H1 (cell line): ENCODE measurements at regions not wholly inside any gene's neighbourhood (a gene's known extent, or its start where the extent isn't known, plus 50 kb on each side); places are given as distances from the start of the nearest gene placed in this dataset.

ENCODE experiments used
- CTCF ChIA-PET: fragments of 300-600 bp; sonication (Branson Sonifier 250); formaldehyde crosslinking; loops from one replicate; lab custom pipeline; 2021; ENCODE audit not compliant: partially characterized antibody; lab: Charles Lee
- POLR2A ChIA-PET: fragments of 300-600 bp; sonication (Branson Sonifier 250); formaldehyde crosslinking; loops from one replicate; lab custom pipeline; 2021; ENCODE audit warnings: inconsistent platforms; ENCODE audit not compliant: partially characterized antibody; lab: Charles Lee
- DNase-seq, 2 experiments: peaks; one replicate each; pipeline versions ENCODE4 v3.0.0 to v3.0.0-alpha.2; 2010 to 2022; ENCODE audit warnings: low spot score in 2 of 2, low read depth in 1 of 2, mixed read lengths in 1 of 2
- FAIRE-seq: peaks from 2 replicates; lab custom pipeline; 2011; peaks lifted over from hg19 to GRCh38; lab: Jason Lieb, UNC
- H2AFZ ChIP-seq: 2 replicates; pipeline ENCODE4 v1.8.1; 2012; ENCODE audit warnings: low read length, inconsistent platforms
- H2AK5ac ChIP-seq: 2 replicates; pipeline ENCODE4 v1.6.1; 2013; ENCODE audit warnings: low read depth, low read length
- H2BK120ac ChIP-seq: replicated peaks from 2 replicates; pipeline ENCODE3; 2013; ENCODE audit warnings: low read depth, low read length, inconsistent platforms
- H2BK12ac ChIP-seq: 2 replicates; pipeline ENCODE4 v1.6.1; 2013; ENCODE audit warnings: low read depth, low read length
- H2BK15ac ChIP-seq: 2 replicates; pipeline ENCODE4 v1.6.1; 2013; ENCODE audit warnings: low read length
- H2BK20ac ChIP-seq: 2 replicates; pipeline ENCODE4 v1.6.1; 2013; ENCODE audit warnings: low read length
- H2BK5ac ChIP-seq: 2 replicates; pipeline ENCODE4 v1.6.1; 2013; ENCODE audit warnings: low read depth, low read length
- H3K14ac ChIP-seq: 2 replicates; pipeline ENCODE4 v1.6.1; 2013; ENCODE audit warnings: inconsistent platforms; ENCODE audit not compliant: insufficient read length
- H3K18ac ChIP-seq: 2 replicates; pipeline ENCODE4 v1.6.1; 2013; ENCODE audit warnings: low read length; ENCODE audit errors: extremely low read depth
- H3K23ac ChIP-seq: 2 replicates; pipeline ENCODE4 v1.6.1; 2013; ENCODE audit warnings: inconsistent platforms; ENCODE audit not compliant: insufficient read length
- H3K23me2 ChIP-seq: 2 replicates; pipeline ENCODE4 v1.6.1; 2013; ENCODE audit warnings: low read depth, low read length
- H3K27ac ChIP-seq: 2 replicates; pipeline ENCODE4 v1.6.1; 2011; ENCODE audit warnings: low read depth, low read length, inconsistent platforms
- H3K27me3 ChIP-seq, 4 experiments: replicated peaks in 1 of 4; 1 replicate in 1 of 4; 2 replicates in 3 of 4; pipeline versions ENCODE4 v1.6.1 to v1.8.1; 2011 to 2013; ENCODE audit warnings: low read length in 3 of 4, mild to moderate bottlenecking in 3 of 4, inconsistent platforms in 2 of 4, mixed read lengths in 2 of 4, moderate library complexity in 1 of 4; ENCODE audit not compliant: control insufficient read depth in 3 of 4, insufficient read depth in 3 of 4; ENCODE audit errors: extremely low read depth in 1 of 4
- H3K36me3 ChIP-seq, 4 experiments: 2 replicates each; pipeline versions ENCODE4 v1.6.1 to v1.8.1; 2011 to 2013; ENCODE audit warnings: mild to moderate bottlenecking in 4 of 4, low read length in 3 of 4, moderate library complexity in 2 of 4, control low read depth in 1 of 4, inconsistent platforms in 1 of 4; ENCODE audit not compliant: insufficient read depth in 4 of 4, control insufficient read depth in 2 of 4
- H3K4ac ChIP-seq: replicated peaks from 2 replicates; pipeline ENCODE3; 2013; ENCODE audit warnings: low read length, low read depth, mixed read lengths, inconsistent platforms; ENCODE audit not compliant: insufficient read length
- H3K4me1 ChIP-seq, 4 experiments: replicated peaks in 1 of 4; 1 replicate in 1 of 4; 2 replicates in 3 of 4; pipeline versions ENCODE4 v1.6.1 to v1.8.1; 2011 to 2013; ENCODE audit warnings: low read length in 3 of 4, inconsistent platforms in 2 of 4, mixed read lengths in 1 of 4; ENCODE audit not compliant: insufficient read depth in 4 of 4, control insufficient read depth in 3 of 4
- H3K4me2 ChIP-seq, 2 experiments: 2 replicates each; pipeline versions ENCODE4 v1.6.1 to v1.8.1; 2011 to 2013; ENCODE audit warnings: low read depth in 2 of 2, low read length in 2 of 2, control low read depth in 1 of 2, inconsistent platforms in 1 of 2, mild to moderate bottlenecking in 1 of 2; ENCODE audit not compliant: insufficient read depth in 1 of 2
- H3K4me3 ChIP-seq, 4 experiments: fragments of 200-600, 300-600 bp in 1 of 4; sonication (generic), shearing (Covaris generic), sonication (Bioruptor Twin) in 1 of 4; 2 replicates each; pipeline versions ENCODE4 v1.5.1 to v1.8.1; 2011 to 2016; ENCODE audit warnings: low read length in 4 of 4, low read depth in 3 of 4, control low read depth in 2 of 4, inconsistent platforms in 2 of 4, mild to moderate bottlenecking in 2 of 4, mixed read lengths in 1 of 4, moderate library complexity in 1 of 4; ENCODE audit not compliant: insufficient read depth in 2 of 4; ENCODE audit errors: extremely low read depth in 1 of 4
- H3K56ac ChIP-seq: replicated peaks from 2 replicates; pipeline ENCODE3; 2013; ENCODE audit warnings: low read depth, mild to moderate bottlenecking, mixed read lengths, low read length, inconsistent platforms; ENCODE audit not compliant: insufficient read length
- H3K79me1 ChIP-seq: 2 replicates; pipeline ENCODE4 v1.6.1; 2013; ENCODE audit warnings: low read depth, low read length, control low read depth
- H3K79me2 ChIP-seq, 2 experiments: 2 replicates each; pipeline versions ENCODE4 v1.6.1 to v1.8.1; 2012 to 2013; ENCODE audit warnings: low read length in 2 of 2, mild to moderate bottlenecking in 2 of 2, inconsistent platforms in 1 of 2; ENCODE audit not compliant: insufficient read depth in 2 of 2, control insufficient read depth in 1 of 2
- H3K9ac ChIP-seq, 4 experiments: replicated peaks in 1 of 4; 1 replicate in 1 of 4; 2 replicates in 3 of 4; pipeline versions ENCODE4 v1.6.1 to v1.8.1; 2011 to 2013; ENCODE audit warnings: low read depth in 3 of 4, low read length in 3 of 4, control low read depth in 2 of 4, mild to moderate bottlenecking in 2 of 4, moderate library complexity in 2 of 4, inconsistent platforms in 1 of 4; ENCODE audit errors: extremely low read depth in 1 of 4
- H3K9me3 ChIP-seq, 2 experiments: 2 replicates each; pipeline versions ENCODE4 v1.6.1 to v1.8.1; 2012 to 2013; ENCODE audit warnings: mild to moderate bottlenecking in 2 of 2, moderate library complexity in 2 of 2, control low read depth in 1 of 2, inconsistent platforms in 1 of 2, low read depth in 1 of 2, low read length in 1 of 2, mixed read lengths in 1 of 2; ENCODE audit not compliant: insufficient read depth in 2 of 2
- H4K20me1 ChIP-seq, 2 experiments: replicated peaks in 1 of 2; 2 replicates each; pipeline versions ENCODE3 to v1.8.1; 2011 to 2013; ENCODE audit warnings: inconsistent platforms in 2 of 2, low read length in 2 of 2, mild to moderate bottlenecking in 1 of 2; ENCODE audit not compliant: insufficient read depth in 2 of 2, control insufficient read depth in 1 of 2
- H4K5ac ChIP-seq: 2 replicates; pipeline ENCODE4 v1.6.1; 2013; ENCODE audit warnings: low read length, low read depth, mixed read lengths, inconsistent platforms; ENCODE audit not compliant: insufficient read length
- H4K8ac ChIP-seq: 2 replicates; pipeline ENCODE4 v1.8.0; 2013; ENCODE audit warnings: mild to moderate bottlenecking, moderate library complexity, low read length, inconsistent platforms; ENCODE audit not compliant: insufficient read depth; ENCODE audit errors: extremely low read depth
- H4K91ac ChIP-seq: replicated peaks from 2 replicates; pipeline ENCODE3; 2013; ENCODE audit warnings: low read length, mixed read lengths, inconsistent platforms; ENCODE audit not compliant: insufficient read length
- GABPA ChIP-seq: IDR thresholded peaks from 2 replicates; pipeline ENCODE4 v1.6.1; 2011; ENCODE audit warnings: mild to moderate bottlenecking, low read length, moderate library complexity, borderline replicate concordance; ENCODE audit not compliant: insufficient read depth
- SP4 ChIP-seq: IDR thresholded peaks from 2 replicates; pipeline ENCODE4 v1.6.1; 2012; ENCODE audit warnings: low read length, inconsistent platforms
- WGBS, 2 experiments: shearing (Covaris generic) in 1 of 2; methylation state at CpG; one replicate each; pipeline versions ENCODE4 v1.1.6 to v1.1.7; 2013 to 2015; ENCODE audit warnings: low lambda C conversion rate in 2 of 2, mixed read lengths in 2 of 2, inconsistent platforms in 1 of 2, low coverage in 1 of 2, missing lambda C conversion rate in 1 of 2; ENCODE audit not compliant: insufficient replicate concordance in 2 of 2, insufficient coverage in 1 of 2, insufficient read length in 1 of 2; ENCODE audit errors: extremely low coverage in 1 of 2, missing lambda C conversion rate in 1 of 2; 5-methylcytosine and 5-hydroxymethylcytosine counted together

DNA sequence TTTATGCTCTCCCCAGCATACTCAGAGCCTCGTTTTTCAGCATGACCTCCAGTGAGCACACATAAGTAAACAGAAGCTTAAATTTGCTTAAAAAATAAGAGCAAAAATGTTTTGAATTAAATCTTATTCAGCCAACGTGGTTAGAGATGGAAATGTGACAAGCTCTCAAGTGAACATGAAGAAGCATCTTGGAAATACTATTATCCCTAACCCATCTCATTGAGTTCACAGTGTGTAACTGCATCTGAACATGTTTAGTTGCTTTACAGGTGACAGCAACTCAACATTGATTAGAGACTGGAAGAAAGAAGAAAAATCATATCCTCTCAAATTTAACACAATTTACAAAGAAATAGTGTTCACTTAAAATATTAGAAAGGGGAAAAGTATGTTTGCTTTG is 1785.1 kb downstream of the MAT2B start:
- ChIA-PET CTCF (interaction anchor here (1.8 kb wide), 1 partner anchor 14 kb away, joined by 4 read pairs; no protein-coding TSS in a partner anchor), POLR2A (interaction anchor here (0.6 kb wide), 1 partner anchor 61 kb away, joined by 3 read pairs; no protein-coding TSS in a partner anchor)
- Histone ChIP-seq H2BK5ac (no peak overlapping the region), H3K4ac (no peak overlapping the region), H3K79me2 (no peaks in the 10 kb centered on the region), H3K14ac (no peak overlapping the region), H2BK12ac (no peak overlapping the region), H3K4me1 (no peaks in the 10 kb centered on the region), H3K23me2 (no peaks in the 10 kb centered on the region), H3K4me2 (no peak overlapping the region), H4K8ac (no peak overlapping the region), H3K79me1 (no peaks in the 10 kb centered on the region), H3K27me3 (no peaks in the 10 kb centered on the region), H4K91ac (no peak overlapping the region), H3K23ac (no peak overlapping the region), H2AFZ (no peak overlapping the region), H2AK5ac (no peak overlapping the region), H2BK120ac (no peak overlapping the region), H3K18ac (no peak overlapping the region), H4K20me1 (no peaks in the 10 kb centered on the region), H3K9me3 (no peaks in the 10 kb centered on the region), H3K36me3 (no peaks in the 10 kb centered on the region), H2BK15ac (no peak overlapping the region), H3K4me3 (no peak overlapping the region), H3K27ac (no peak overlapping the region), H2BK20ac (no peak overlapping the region), H3K56ac (no peak overlapping the region), H4K5ac (no peak overlapping the region), H3K9ac (no peak overlapping the region)
- no peak for DNase-seq
- WGBS, 2 experiments = 93% methylated on average over 2 of the region's 2 CpGs; no CpG with 5 or more reads in 1 of the 2 experiments
- FAIRE-seq = no peak
- TF ChIP-seq SP4 (no peak), GABPA (no peak)
